ENCODE measurements at regions not wholly inside any gene's neighbourhood (a gene's known extent, or its start where the extent isn't known, plus 50 kb on each side); places are given as distances from the start of the nearest gene placed in this dataset.

- no peak for TF ChIP-seq CTCF (IDR thresholded peaks at IDR 0.05)
- TF ChIP-seq POLR2A (IDR thresholded peaks at IDR 0.05) = no peak
Observed at GRCh38 chr16:86240716-86241363, 269.5 kb upstream of the FOXF1 start.
